Right ventricle myocardium superior (tissue), 1 donor: ENCODE measurements at regions not wholly inside any gene's neighbourhood (a gene's known extent, or its start where the extent isn't known, plus 50 kb on each side); places are given as distances from the start of the nearest gene placed in this dataset.
"Not testable (repeated sequence)": the region's sequence is repeated elsewhere in the genome, so short reads cannot be mapped to it uniquely, and the experiment has no call there.

Experiments
- ATAC-seq: fragments of 200-7000 bp; cut with Tn5 transposase; one replicate; pipeline ENCODE4 v1.9.1; 2020; ENCODE audit warnings: mild to moderate bottlenecking; ENCODE audit not compliant: poor library complexity
- DNase-seq: peaks from one replicate; pipeline ENCODE4 v3.0.0-alpha.2; 2020
- intact Hi-C: fragments of 100-400 bp; cut with DNase I; formaldehyde crosslinking; loops from one replicate; pipeline ENCODE4 v1.11.2; 2022
- donor health status: DM: no; HTN: yes; CAD: no; lungs with severe emphysema.

GRCh38 chr14:29027941-29028705 is 261.5 kb downstream of the FOXG1 start:
- ATAC-seq, DNase-seq, intact Hi-C loops: not testable (repeated sequence)

- DNase-seq, result no peak
- intact Hi-C loops, result no loop called here
- no peak for ATAC-seq
Observed at GRCh38 chr14:29028973-29029582, 262.5 kb downstream of the FOXG1 start.

GRCh38 chr14:29030121-29030520 is 263.5 kb downstream of the FOXG1 start:
- ATAC-seq, result no peak
- DNase-seq, result no peak
- intact Hi-C loops, result no loop called here

- DNase-seq (no peak), ATAC-seq (no peak)
- intact Hi-C loops, result no loop called here
Observed at GRCh38 chr14:29030970-29031369, 264.4 kb downstream of the FOXG1 start.

- ATAC-seq (no peak), DNase-seq (no peak)
- intact Hi-C loops, result no loop called here
Observed at GRCh38 chr14:29035134-29035533, 268.5 kb downstream of the FOXG1 start.

GRCh38 chr14:29037411-29037810 is 270.8 kb downstream of the FOXG1 start:
- intact Hi-C loops, result no loop called here
- ATAC-seq (no peak), DNase-seq (no peak)

- ATAC-seq, result no peak
- intact Hi-C loops, result no loop called here
- DNase-seq, result no peak
Observed at GRCh38 chr14:29039171-29039570, 272.6 kb downstream of the FOXG1 start.

- no peak for ATAC-seq
- intact Hi-C loops, result no loop called here
- DNase-seq, result no peak
Observed at GRCh38 chr14:29042551-29042950, 276.0 kb downstream of the FOXG1 start.

- ATAC-seq (no peak), DNase-seq (no peak)
- intact Hi-C loops, result no loop called here
Observed at GRCh38 chr14:29043737-29044136, 277.1 kb downstream of the FOXG1 start.

- DNase-seq, result no peak
- intact Hi-C loops, result no loop called here
- ATAC-seq, result no peak
Observed at GRCh38 chr14:29045237-29045636, 278.6 kb downstream of the FOXG1 start.

GRCh38 chr14:29054119-29054518 is 287.5 kb downstream of the FOXG1 start:
- intact Hi-C loops, result no loop called here
- ATAC-seq, result no peak
- no peak for DNase-seq

GRCh38 chr14:29056041-29056566 is 289.5 kb downstream of the FOXG1 start:
- intact Hi-C loops, result no loop called here
- DNase-seq (no peak), ATAC-seq (no peak)

GRCh38 chr14:29061702-29062101 is 295.1 kb downstream of the FOXG1 start:
- DNase-seq (no peak), ATAC-seq (no peak)
- intact Hi-C loops, result no loop called here

GRCh38 chr14:29062466-29062865 is 295.9 kb downstream of the FOXG1 start:
- DNase-seq, result no peak
- no peak for ATAC-seq
- intact Hi-C loops, result no loop called here

- ATAC-seq (no peak), DNase-seq (no peak)
- intact Hi-C loops, result no loop called here
Observed at GRCh38 chr14:29062976-29063375, 296.4 kb downstream of the FOXG1 start.

- DNase-seq, result no peak
- intact Hi-C loops, result no loop called here
- ATAC-seq, result no peak
Observed at GRCh38 chr14:29064305-29064900, 297.8 kb downstream of the FOXG1 start.

GRCh38 chr14:29069228-29069627 is 302.6 kb downstream of the FOXG1 start:
- ATAC-seq (no peak), DNase-seq (no peak)
- intact Hi-C loops, result no loop called here

- no peak for ATAC-seq
- intact Hi-C loops, result no loop called here
- no peak for DNase-seq
Observed at GRCh38 chr14:29075761-29076160, 309.2 kb downstream of the FOXG1 start.

- ATAC-seq (no peak), DNase-seq (no peak)
- intact Hi-C loops, result no loop called here
Observed at GRCh38 chr14:29077916-29078315, 311.3 kb downstream of the FOXG1 start.
